ENCODE measurements at regions not wholly inside any gene's neighbourhood (a gene's known extent, or its start where the extent isn't known, plus 50 kb on each side); places are given as distances from the start of the nearest gene placed in this dataset.

DNA sequence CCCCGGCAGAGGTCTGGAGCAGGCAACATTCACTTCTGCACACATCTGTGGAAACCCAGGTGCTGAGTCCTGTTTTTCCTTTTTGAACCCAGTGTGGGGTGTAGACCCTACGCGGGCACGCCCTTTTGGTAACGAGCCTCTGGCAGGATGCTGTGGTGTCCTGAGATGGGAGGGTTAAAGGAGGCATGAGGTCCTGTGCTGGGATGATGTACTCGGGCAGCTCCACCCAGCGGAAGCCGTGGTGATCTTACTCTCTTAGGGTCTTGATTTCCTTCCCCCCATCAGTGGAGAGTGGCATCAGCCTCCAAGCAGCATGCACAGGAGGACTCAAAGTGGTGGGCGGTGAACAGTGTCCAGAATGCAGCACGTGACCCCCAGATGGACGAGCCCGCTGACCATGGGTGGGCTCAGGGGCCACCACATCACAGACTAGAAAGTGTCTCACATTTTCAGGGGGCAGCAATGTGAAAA lies 148.6 kb downstream of the DNAJB6 start:
- POLR2A ChIA-PET (ENCODE audit: low non-redundant PET) = no interaction called here
- no peak overlapping the region for H3K27ac ChIP-seq
- TF ChIP-seq, protein P1, sequence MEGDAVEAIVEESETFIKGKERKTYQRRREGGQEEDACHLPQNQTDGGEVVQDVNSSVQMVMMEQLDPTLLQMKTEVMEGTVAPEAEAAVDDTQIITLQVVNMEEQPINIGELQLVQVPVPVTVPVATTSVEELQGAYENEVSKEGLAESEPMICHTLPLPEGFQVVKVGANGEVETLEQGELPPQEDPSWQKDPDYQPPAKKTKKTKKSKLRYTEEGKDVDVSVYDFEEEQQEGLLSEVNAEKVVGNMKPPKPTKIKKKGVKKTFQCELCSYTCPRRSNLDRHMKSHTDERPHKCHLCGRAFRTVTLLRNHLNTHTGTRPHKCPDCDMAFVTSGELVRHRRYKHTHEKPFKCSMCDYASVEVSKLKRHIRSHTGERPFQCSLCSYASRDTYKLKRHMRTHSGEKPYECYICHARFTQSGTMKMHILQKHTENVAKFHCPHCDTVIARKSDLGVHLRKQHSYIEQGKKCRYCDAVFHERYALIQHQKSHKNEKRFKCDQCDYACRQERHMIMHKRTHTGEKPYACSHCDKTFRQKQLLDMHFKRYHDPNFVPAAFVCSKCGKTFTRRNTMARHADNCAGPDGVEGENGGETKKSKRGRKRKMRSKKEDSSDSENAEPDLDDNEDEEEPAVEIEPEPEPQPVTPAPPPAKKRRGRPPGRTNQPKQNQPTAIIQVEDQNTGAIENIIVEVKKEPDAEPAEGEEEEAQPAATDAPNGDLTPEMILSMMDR (conservative IDR thresholded peaks at IDR 0.05; ENCODE audit: low read depth) = no peak
- no peak for DNase-seq (ENCODE audit: low spot score)
- CTCF ChIA-PET = no interaction called here

DNA sequence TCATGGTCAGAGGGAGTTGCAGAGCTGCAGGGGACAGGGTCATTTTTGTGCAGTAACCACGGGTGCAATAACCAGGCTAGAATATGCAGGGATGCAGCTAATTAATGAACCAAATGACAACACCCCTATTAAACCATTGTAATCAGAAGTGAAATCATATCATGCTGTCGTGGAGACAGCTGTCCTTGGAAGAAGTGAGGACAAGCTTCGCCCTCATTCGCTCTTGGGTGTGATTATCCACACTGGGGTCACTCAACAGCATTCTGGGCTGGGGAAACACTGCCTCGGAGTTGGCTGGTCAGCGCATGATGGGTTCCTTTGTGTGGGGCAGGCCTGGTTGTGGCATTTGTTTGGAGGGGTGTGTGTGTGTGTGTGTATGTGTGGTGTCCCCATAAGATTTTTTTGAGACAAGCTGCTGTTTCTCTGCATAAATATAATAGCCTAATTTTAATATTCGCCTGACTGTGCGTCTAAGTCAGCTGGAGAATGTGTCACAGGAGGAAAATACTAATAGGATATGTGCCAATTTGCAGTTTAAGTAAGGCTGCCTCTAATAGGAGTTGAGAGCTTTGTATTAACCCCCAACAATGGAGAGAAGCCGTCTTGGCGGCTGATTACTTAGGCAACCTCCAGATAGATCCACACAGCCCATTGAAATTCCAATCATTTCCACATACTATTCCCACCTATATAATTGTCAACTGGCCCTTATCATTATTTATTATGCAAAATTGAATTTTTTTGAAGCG lies 149.4 kb downstream of the DNAJB6 start:
- no peak overlapping the region for H3K27ac ChIP-seq
- ChIA-PET CTCF (no interaction called here), POLR2A (ENCODE audit: low non-redundant PET) (no interaction called here)
- no peak for DNase-seq (ENCODE audit: low spot score)
- TF ChIP-seq, protein P1 (conservative IDR thresholded peaks at IDR 0.05; ENCODE audit: low read depth) = no peak

DNA sequence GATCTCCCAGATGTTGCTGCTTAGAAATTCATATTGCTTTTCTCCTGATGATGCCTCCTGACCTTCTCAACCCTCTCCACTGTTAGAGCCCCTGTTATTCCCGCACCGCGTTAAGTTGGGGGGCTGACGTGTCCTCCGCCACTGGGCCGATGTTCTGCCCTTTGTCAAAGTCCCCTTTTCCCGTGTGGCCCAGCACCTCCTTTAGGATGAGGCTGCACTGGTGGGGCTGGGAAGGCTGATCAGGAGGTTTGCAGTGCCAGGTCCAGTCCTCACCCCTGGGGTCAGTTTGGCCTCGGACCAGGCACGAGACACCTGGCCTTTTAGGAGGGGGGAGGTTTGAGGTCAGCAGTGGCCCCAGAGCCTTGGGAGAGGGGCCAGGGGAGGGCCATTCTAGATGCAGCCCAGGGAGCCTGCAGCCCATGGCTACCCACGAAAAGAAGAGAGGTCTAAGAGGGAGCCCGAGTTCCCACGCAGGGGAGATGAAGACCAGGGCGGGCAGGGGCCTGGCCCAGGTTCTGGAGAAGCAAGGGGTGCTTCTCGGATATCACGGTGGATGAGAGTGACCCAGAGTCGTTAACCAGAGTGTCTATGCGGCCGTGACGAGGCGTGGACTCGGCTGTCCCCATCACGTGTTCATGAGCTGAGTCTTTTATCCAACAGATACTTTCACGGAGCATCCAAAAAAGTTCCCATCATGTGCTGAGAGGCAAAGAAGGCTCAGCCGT lies 150.4 kb downstream of the DNAJB6 start:
- POLR2A ChIA-PET (ENCODE audit: low non-redundant PET) = no interaction called here
- CTCF ChIA-PET = no interaction called here
- DNase-seq (ENCODE audit: low spot score) = no peak
- H3K27ac ChIP-seq = no peak overlapping the region
- TF ChIP-seq, protein P1 (conservative IDR thresholded peaks at IDR 0.05; ENCODE audit: low read depth) = no peak

DNA sequence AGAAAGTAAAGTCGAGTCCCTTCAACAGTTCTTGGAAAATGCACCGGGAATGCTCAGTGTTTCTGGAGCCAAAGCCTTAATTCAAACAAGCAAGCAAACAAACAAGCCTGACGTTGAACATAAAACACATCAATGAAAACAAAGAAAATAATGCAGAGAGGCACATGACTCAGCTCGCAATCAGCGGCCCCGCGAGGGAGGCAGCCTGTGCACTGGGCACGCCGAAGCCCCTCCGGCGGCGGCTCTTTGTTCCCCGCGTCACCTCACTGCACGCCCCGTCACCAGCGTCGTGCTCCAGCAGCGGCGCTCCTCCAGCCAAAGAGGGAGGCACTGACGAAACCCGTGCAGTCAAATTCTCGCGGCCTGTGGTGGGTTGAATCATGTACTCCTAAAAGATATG lies 151.5 kb downstream of the DNAJB6 start:
- ChIA-PET CTCF (no interaction called here), POLR2A (ENCODE audit: low non-redundant PET) (no interaction called here)
- DNase-seq (ENCODE audit: low spot score) = no peak
- TF ChIP-seq, protein P1 (conservative IDR thresholded peaks at IDR 0.05; ENCODE audit: low read depth) = no peak
- H3K27ac ChIP-seq = no peak overlapping the region

DNA sequence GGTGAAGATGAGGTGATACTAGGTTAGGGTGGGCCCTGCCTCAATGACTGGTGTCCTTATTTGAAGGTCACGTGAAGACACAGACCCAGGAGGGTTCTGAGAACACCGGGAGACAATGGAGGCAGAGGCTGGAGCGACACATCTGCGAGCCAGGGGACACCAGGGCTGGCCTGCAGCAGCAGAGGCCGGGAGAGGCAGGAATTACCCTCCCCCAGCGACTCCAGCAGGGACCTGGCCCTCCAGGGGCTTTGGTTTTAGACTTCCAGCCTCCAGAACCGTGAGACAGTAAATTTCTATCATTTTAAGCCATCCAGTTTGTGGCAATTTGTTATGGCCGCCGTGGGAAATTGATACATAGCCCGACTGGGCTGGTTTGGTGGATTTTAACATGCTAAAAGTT lies 152.2 kb downstream of the DNAJB6 start:
- no peak for DNase-seq (ENCODE audit: low spot score)
- ChIA-PET POLR2A (ENCODE audit: low non-redundant PET) (no interaction called here), CTCF (no interaction called here)
- TF ChIP-seq, protein P1 (conservative IDR thresholded peaks at IDR 0.05; ENCODE audit: low read depth) = no peak
- H3K27ac ChIP-seq = no peak overlapping the region

Measured in RWPE1 (cell line).